B cell (primary cell): ENCODE measurements at regions not wholly inside any gene's neighbourhood (a gene's known extent, or its start where the extent isn't known, plus 50 kb on each side); places are given as distances from the start of the nearest gene placed in this dataset.
"Not testable (repeated sequence)": the region's sequence is repeated elsewhere in the genome, so short reads cannot be mapped to it uniquely, and the experiment has no call there.

Experiments
- ATAC-seq: fragments of 200-7000 bp; cut with Tn5 transposase; one replicate; pipeline ENCODE4 v1.10.0; 2021; ENCODE audit warnings: low read depth, mild to moderate bottlenecking, moderate number of reproducible peaks, moderate library complexity
- CTCF ChIA-PET: fragments of 350-600 bp; sonication (Branson Sonifier 250); formaldehyde crosslinking; loops from one replicate; lab custom pipeline; 2021; ENCODE audit warnings: antibody characterized with exemption, inconsistent platforms; lab: Charles Lee
- POLR2A ChIA-PET: fragments of 350-600 bp; sonication (Branson Sonifier 250); formaldehyde crosslinking; loops from one replicate; lab custom pipeline; 2021; ENCODE audit warnings: antibody characterized with exemption; lab: Charles Lee
- DNase-seq: peaks from one replicate; pipeline ENCODE4 v3.0.0; 2013
- H2AFZ ChIP-seq: 2 replicates; pipeline ENCODE4 v1.6.1; 2012; ENCODE audit warnings: mild to moderate bottlenecking, low read depth, low read length; ENCODE audit not compliant: insufficient read depth, poor library complexity, severe bottlenecking
- H3K27ac ChIP-seq, 2 donors: 1 replicate in 1 of 2; 2 replicates in 1 of 2; pipeline ENCODE4 v1.5.1; 2012 to 2013; ENCODE audit warnings: low read length in 2 of 2, mild to moderate bottlenecking in 2 of 2, moderate library complexity in 1 of 2
- H3K27me3 ChIP-seq, 4 experiments: fragments of 200-600 bp in 1 of 4; sonication (generic) in 1 of 4; replicated peaks in 1 of 4; 1 replicate in 2 of 4; 2 replicates in 2 of 4; pipeline versions ENCODE4 v1.6.1 to v1.7.0; 2013 to 2016; ENCODE audit warnings: low read length in 3 of 4, mild to moderate bottlenecking in 2 of 4, mixed read lengths in 1 of 4, moderate library complexity in 1 of 4; ENCODE audit not compliant: insufficient read depth in 4 of 4, control insufficient read depth in 3 of 4; ENCODE audit errors: control extremely low read depth in 1 of 4
- H3K36me3 ChIP-seq, 2 experiments: replicated peaks in 1 of 2; 1 replicate in 1 of 2; 2 replicates in 1 of 2; pipeline versions ENCODE4 v1.6.1 to v1.7.1; 2013; ENCODE audit warnings: low read length in 1 of 2; ENCODE audit not compliant: insufficient read depth in 2 of 2, control insufficient read depth in 1 of 2; ENCODE audit errors: control extremely low read depth in 1 of 2, extremely low read depth in 1 of 2
- H3K4me1 ChIP-seq, 2 donors: fragments of 200-600 bp in 1 of 2; sonication (generic) in 1 of 2; 1 replicate in 1 of 2; 2 replicates in 1 of 2; pipeline versions ENCODE4 v1.5.1 to v1.6.1; 2013 to 2017; ENCODE audit warnings: low read length in 2 of 2; ENCODE audit not compliant: control insufficient read depth in 2 of 2, insufficient read depth in 2 of 2
- H3K4me2 ChIP-seq: replicated peaks from 2 replicates; pipeline ENCODE3; 2012; ENCODE audit warnings: mild to moderate bottlenecking, low read depth, low read length; ENCODE audit not compliant: poor library complexity, severe bottlenecking
- H3K4me3 ChIP-seq, 5 experiments: fragments of 200-600 bp in 1 of 5; sonication (generic) in 1 of 5; 1 replicate in 3 of 5; 2 replicates in 2 of 5; pipeline versions ENCODE4 v1.5.1 to v1.7.0; 2011 to 2016; ENCODE audit warnings: low read length in 4 of 5, mild to moderate bottlenecking in 4 of 5, low read depth in 2 of 5, control low read depth in 1 of 5, moderate library complexity in 1 of 5; ENCODE audit not compliant: insufficient read depth in 1 of 5; ENCODE audit errors: control extremely low read depth in 1 of 5, extremely low read depth in 1 of 5
- H3K79me2 ChIP-seq: fragments of 200-600 bp; sonication (generic); one replicate; pipeline ENCODE4 v1.6.0; 2016; ENCODE audit warnings: low read length; ENCODE audit not compliant: control insufficient read depth, insufficient read depth
- H3K9ac ChIP-seq: fragments of 200-600 bp; sonication (generic); 2 replicates; pipeline ENCODE4 v1.6.1; 2017; ENCODE audit warnings: mild to moderate bottlenecking, low read length, moderate library complexity
- H3K9me3 ChIP-seq, 3 donors: one replicate each; pipeline versions ENCODE4 v1.6.1 to v1.7.1; 2013; ENCODE audit warnings: low read length in 2 of 3; ENCODE audit not compliant: control insufficient read depth in 2 of 3, insufficient read depth in 1 of 3; ENCODE audit errors: control extremely low read depth in 1 of 3
- H4K20me1 ChIP-seq: 2 replicates; pipeline ENCODE4 v1.6.0; 2012; ENCODE audit warnings: mild to moderate bottlenecking, low read length; ENCODE audit not compliant: insufficient read depth, control insufficient read depth, poor library complexity, severe bottlenecking
- H3K27ac Mint-ChIP-seq: one replicate; pipeline ENCODE4 v1.8.0; 2021; ENCODE audit warnings: mixed read lengths
- H3K27me3 Mint-ChIP-seq: one replicate; pipeline ENCODE4 v1.8.0; 2021; ENCODE audit warnings: mixed read lengths
- H3K4me1 Mint-ChIP-seq: one replicate; pipeline ENCODE4 v1.8.0; 2021; ENCODE audit warnings: mixed read lengths
- H3K4me3 Mint-ChIP-seq: one replicate; pipeline ENCODE4 v1.8.0; 2021; ENCODE audit warnings: mixed read lengths
- H3K9me3 Mint-ChIP-seq: one replicate; pipeline ENCODE4 v1.8.0; 2022; ENCODE audit warnings: mixed read lengths; ENCODE audit not compliant: insufficient read depth
- EZH2 ChIP-seq: IDR thresholded peaks from 2 replicates; pipeline ENCODE4 v1.6.1; 2012; ENCODE audit warnings: borderline replicate concordance, low read depth, mild to moderate bottlenecking, moderate library complexity, low read length; ENCODE audit not compliant: insufficient read depth, poor library complexity, severe bottlenecking
- WGBS: methylation state at CpG from one replicate; pipeline ENCODE4 v1.1.5; 2013; ENCODE audit warnings: missing lambda C conversion rate; ENCODE audit not compliant: insufficient coverage; 5-methylcytosine and 5-hydroxymethylcytosine counted together
- intact Hi-C: fragments of 100-400 bp; cut with micrococcal nuclease; formaldehyde crosslinking; loops from one replicate; pipeline ENCODE4 v1.10.0; 2022
- TF ChIP-seq, protein P1 (sequence below): fragments of 200-600 bp; IDR thresholded peaks from one replicate; pipeline ENCODE4 v1.8.0; 2022; ENCODE audit warnings: antibody characterized with exemption, mild to moderate bottlenecking

GRCh38 chr6:63467247-63467954 is 104.9 kb upstream of the LOC128125822 start:
- Histone ChIP-seq H3K4me2 (no peak overlapping the region), H3K79me2 (no peaks in the 10 kb centered on the region), H3K9ac (no peak overlapping the region), H3K27me3 (no peaks in the 10 kb centered on the region), H3K4me3 (no peak overlapping the region), H3K36me3 (no peaks in the 10 kb centered on the region), H3K27ac (no peak overlapping the region), H4K20me1 (no peaks in the 10 kb centered on the region), H3K4me1 (no peaks in the 10 kb centered on the region), H3K9me3 (no peaks in the 10 kb centered on the region), H2AFZ (no peak overlapping the region)
- ChIA-PET CTCF (no interaction called here), POLR2A (no interaction called here)
- H3K9me3 Mint-ChIP-seq, result peaks cover 6% of the 10 kb centered on the region
- TF ChIP-seq, protein P1, sequence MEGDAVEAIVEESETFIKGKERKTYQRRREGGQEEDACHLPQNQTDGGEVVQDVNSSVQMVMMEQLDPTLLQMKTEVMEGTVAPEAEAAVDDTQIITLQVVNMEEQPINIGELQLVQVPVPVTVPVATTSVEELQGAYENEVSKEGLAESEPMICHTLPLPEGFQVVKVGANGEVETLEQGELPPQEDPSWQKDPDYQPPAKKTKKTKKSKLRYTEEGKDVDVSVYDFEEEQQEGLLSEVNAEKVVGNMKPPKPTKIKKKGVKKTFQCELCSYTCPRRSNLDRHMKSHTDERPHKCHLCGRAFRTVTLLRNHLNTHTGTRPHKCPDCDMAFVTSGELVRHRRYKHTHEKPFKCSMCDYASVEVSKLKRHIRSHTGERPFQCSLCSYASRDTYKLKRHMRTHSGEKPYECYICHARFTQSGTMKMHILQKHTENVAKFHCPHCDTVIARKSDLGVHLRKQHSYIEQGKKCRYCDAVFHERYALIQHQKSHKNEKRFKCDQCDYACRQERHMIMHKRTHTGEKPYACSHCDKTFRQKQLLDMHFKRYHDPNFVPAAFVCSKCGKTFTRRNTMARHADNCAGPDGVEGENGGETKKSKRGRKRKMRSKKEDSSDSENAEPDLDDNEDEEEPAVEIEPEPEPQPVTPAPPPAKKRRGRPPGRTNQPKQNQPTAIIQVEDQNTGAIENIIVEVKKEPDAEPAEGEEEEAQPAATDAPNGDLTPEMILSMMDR, result no peak
- no peak for TF ChIP-seq EZH2
- H3K27ac Mint-ChIP-seq, result no peak overlapping the region
- intact Hi-C loops, result no loop called here
- 97% methylated on average over 7 of the region's 10 CpGs for WGBS
- DNase-seq (no peak), ATAC-seq (no peak)
- no peaks in the 10 kb centered on the region for H3K27me3 Mint-ChIP-seq
- H3K4me3 Mint-ChIP-seq, result no peak overlapping the region
- no peaks in the 10 kb centered on the region for H3K4me1 Mint-ChIP-seq

DNA sequence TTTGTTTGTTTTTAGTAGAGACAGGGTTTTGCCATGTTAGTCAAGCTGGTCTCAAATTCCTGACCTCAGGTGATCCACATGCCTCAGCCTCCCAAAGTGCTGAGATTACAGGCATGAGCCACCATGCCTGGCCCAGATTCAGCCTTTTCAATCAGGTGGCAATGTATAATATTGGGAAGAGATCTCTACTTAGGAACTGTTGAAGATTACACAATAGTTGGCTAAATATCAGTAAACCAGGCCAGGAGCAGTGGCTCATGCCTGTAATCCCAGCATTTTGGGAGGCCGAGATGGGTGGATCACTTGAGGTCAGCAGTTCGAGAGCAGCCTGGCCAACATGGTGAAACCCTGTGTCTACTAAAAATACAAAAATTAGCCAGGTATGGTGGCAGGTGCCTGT is 101.1 kb upstream of the LOC128125822 start:
- H3K4me3 Mint-ChIP-seq, intact Hi-C loops, DNase-seq, H3K9ac ChIP-seq, CTCF ChIA-PET, H3K4me3 ChIP-seq, H3K9me3 ChIP-seq, H3K4me1 ChIP-seq, H3K27me3 ChIP-seq, H2AFZ ChIP-seq, H3K79me2 ChIP-seq, H3K4me2 ChIP-seq, H3K9me3 Mint-ChIP-seq, H3K4me1 Mint-ChIP-seq, H3K36me3 ChIP-seq, ATAC-seq, H3K27ac Mint-ChIP-seq, H3K27ac ChIP-seq, H4K20me1 ChIP-seq, H3K27me3 Mint-ChIP-seq, POLR2A ChIA-PET: not testable (repeated sequence)
- 100% methylated on average over 1 of the region's 2 CpGs for WGBS
